GM12878 (cell line): ENCODE measurements at regions not wholly inside any gene's neighbourhood (a gene's known extent, or its start where the extent isn't known, plus 50 kb on each side); places are given as distances from the start of the nearest gene placed in this dataset.

ENCODE experiments used
- ATAC-seq: fragments of 200-7000 bp; cut with Tn5 transposase; 3 replicates; pipeline ENCODE4 v1.9.1; 2020; ENCODE audit warnings: mild to moderate bottlenecking, moderate library complexity
- BruUV-seq: library from RNA; stranded (reverse); fragments of 400-500 nt; replicated peaks from 2 replicates; lab custom pipeline; 2021; lab: Mats Ljungman, UMichigan
- CTCF ChIA-PET: fragments of 300-600 bp; sonication (Branson Sonifier 250); formaldehyde crosslinking; extraction: SDS; loops from one replicate; lab custom pipeline; 2021; ENCODE audit warnings: inconsistent platforms; lab: Yijun Ruan, JAX
- POLR2A ChIA-PET: fragments of 350-600 bp; formaldehyde crosslinking; extraction: SDS; loops from one replicate; lab custom pipeline; 2021; ENCODE audit warnings: inconsistent platforms; lab: Charles Lee
- RAD21 ChIA-PET: fragments of 300-600 bp; sonication (Branson Sonifier 250); formaldehyde crosslinking; loops from one replicate; lab custom pipeline; 2023; ENCODE audit warnings: antibody characterized with exemption; ENCODE audit not compliant: unreplicated experiment; lab: Charles Lee
- SMC1A ChIA-PET: fragments of 300-600 bp; sonication (Branson Sonifier 250); formaldehyde crosslinking; loops from one replicate; lab custom pipeline; 2023; ENCODE audit not compliant: unreplicated experiment, uncharacterized antibody; lab: Charles Lee
- DNase-seq: peaks from one replicate; pipeline ENCODE4 v3.0.0-alpha.2; 2011; ENCODE audit warnings: low read depth, low spot score
- FAIRE-seq: peaks from 3 replicates; lab custom pipeline; 2011; peaks lifted over from hg19 to GRCh38; lab: Jason Lieb, UNC
- H2AFZ ChIP-seq: 2 replicates; pipeline ENCODE4 v1.6.0; 2011; ENCODE audit warnings: low read depth, low read length, control low read depth; ENCODE audit not compliant: control insufficient read depth
- H3K27ac ChIP-seq: 2 replicates; pipeline ENCODE4 v1.5.1; 2011; ENCODE audit warnings: control low read depth; ENCODE audit not compliant: control insufficient read depth, insufficient read depth
- H3K27me3 ChIP-seq, 2 experiments: replicated peaks in 1 of 2; 2 replicates each; pipeline versions ENCODE4 v1.6.0 to v1.6.1; 2011; ENCODE audit warnings: low read length in 1 of 2; ENCODE audit not compliant: control insufficient read depth in 2 of 2, insufficient read depth in 2 of 2
- H3K36me3 ChIP-seq, 2 experiments: 2 replicates each; pipeline ENCODE4 v1.5.1; 2011; ENCODE audit warnings: low read length in 1 of 2; ENCODE audit not compliant: control insufficient read depth in 2 of 2, insufficient read depth in 2 of 2
- H3K4me1 ChIP-seq: 2 replicates; pipeline ENCODE4 v1.6.1; 2011; ENCODE audit warnings: mild to moderate bottlenecking, low read length, moderate library complexity, mixed read lengths; ENCODE audit not compliant: control insufficient read depth, insufficient read depth
- H3K4me2 ChIP-seq: 2 replicates; pipeline ENCODE4 v1.6.0; 2011; ENCODE audit warnings: control low read depth; ENCODE audit not compliant: control insufficient read depth, insufficient read depth
- H3K4me3 ChIP-seq: fragments of 200-600 bp; sonication (generic); 2 replicates; pipeline ENCODE4 v1.5.1; 2016
- H3K79me2 ChIP-seq: 2 replicates; pipeline ENCODE4 v1.6.0; 2011; ENCODE audit warnings: low read length; ENCODE audit not compliant: control insufficient read depth, insufficient read depth
- H3K9ac ChIP-seq: 2 replicates; pipeline ENCODE4 v1.8.0; 2011; ENCODE audit warnings: low read length, control low read depth, mixed read lengths; ENCODE audit not compliant: control insufficient read depth, insufficient read depth
- H3K9me3 ChIP-seq: replicated peaks from 3 replicates; pipeline ENCODE4 v1.5.1; 2011; ENCODE audit warnings: mild to moderate bottlenecking, low read length; ENCODE audit not compliant: control insufficient read depth, insufficient read depth
- H4K20me1 ChIP-seq: 2 replicates; pipeline ENCODE4 v1.6.0; 2011; ENCODE audit not compliant: control insufficient read depth, insufficient read depth
- IRF5 ChIP-seq: fragments of 450-650 bp; IDR thresholded peaks from 2 replicates; pipeline ENCODE4 v1.6.1; 2017; ENCODE audit warnings: borderline replicate concordance
- JUND ChIP-seq: IDR thresholded peaks from 2 replicates; pipeline ENCODE4 v1.6.1; 2012; ENCODE audit warnings: low read depth, mild to moderate bottlenecking, low read length, improper control_type of control experiment, moderate library complexity
- NBN ChIP-seq: fragments of 450-650 bp; IDR thresholded peaks from 2 replicates; pipeline ENCODE4 v1.6.1; 2016
- PKNOX1 ChIP-seq: fragments of 450-650 bp; IDR thresholded peaks from 2 replicates; pipeline ENCODE4 v1.6.1; 2016; ENCODE audit warnings: mild to moderate bottlenecking
- PML ChIP-seq: IDR thresholded peaks from 2 replicates; pipeline ENCODE4 v1.6.1; 2012; ENCODE audit warnings: low read length, inconsistent platforms
- POLR2AphosphoS5 ChIP-seq: IDR thresholded peaks from 2 replicates; pipeline ENCODE4 v1.6.1; 2011; ENCODE audit warnings: mild to moderate bottlenecking, low read length, inconsistent platforms
- SREBF2 ChIP-seq: IDR thresholded peaks from 2 replicates; pipeline ENCODE4 v1.6.1; 2012; ENCODE audit warnings: mild to moderate bottlenecking, low read length
- WGBS: methylation state at CpG from one replicate; pipeline ENCODE4 v1.1.6; 2016; ENCODE audit warnings: low lambda C conversion rate; ENCODE audit not compliant: insufficient replicate concordance, insufficient coverage; ENCODE audit errors: missing lambda C conversion rate; 5-methylcytosine and 5-hydroxymethylcytosine counted together
- in situ Hi-C: fragments of 300-500 bp; cut with MboI; formaldehyde crosslinking; loops from 9 replicates; pipeline ENCODE4 v1.14.3; 2018; ENCODE audit warnings: mixed read lengths
- intact Hi-C: fragments of 100-400 bp; cut with micrococcal nuclease; formaldehyde crosslinking; loops from one replicate; pipeline ENCODE4 v1.14.2; 2022; ENCODE audit not compliant: unreplicated experiment

GRCh38 chr9:84466580-84467285, 126.2 kb upstream of the SLC28A3 start:
- CTCF ChIA-PET = interaction anchor here (0.7 to 1.4 kb wide), 2 partner anchors 63 to 317 kb away, joined by 3 read pairs; no protein-coding TSS in a partner anchor
- intact Hi-C loops = no loop called here
- no peak for FAIRE-seq
- no TSS peak for BruUV-seq
- WGBS = 0% methylated on average over 5 of the region's 5 CpGs
- RAD21 ChIA-PET = no interaction called here
- H3K9me3 ChIP-seq = no peaks in the 10 kb centered on the region
- H3K27ac ChIP-seq = no peak overlapping the region
- SMC1A ChIA-PET = interaction anchor here (0.7 to 1.0 kb wide), 2 partner anchors 12 to 478 kb away, joined by 3 read pairs; no protein-coding TSS in a partner anchor
- no peak overlapping the region for H3K4me3 ChIP-seq
- no peaks in the 10 kb centered on the region for H3K36me3 ChIP-seq
- H2AFZ ChIP-seq = no peak overlapping the region
- no peak overlapping the region for H3K9ac ChIP-seq
- no peak for TF ChIP-seq IRF5
- TF ChIP-seq POLR2AphosphoS5 = no peak
- TF ChIP-seq PKNOX1 = peak; percentile 61; the same call in 1 of the 2 replicates
- TF ChIP-seq PML = no peak
- no peak for TF ChIP-seq SREBF2
- TF ChIP-seq JUND = no peak
- TF ChIP-seq NBN = no peak
- in situ Hi-C loops = loop anchor here (25.0 kb wide), 1 partner anchor 104 kb away; no protein-coding TSS in a partner anchor
- H3K4me2 ChIP-seq = no peak overlapping the region
- no peaks in the 10 kb centered on the region for H3K27me3 ChIP-seq
- ATAC-seq = no peak
- H3K79me2 ChIP-seq = no peaks in the 10 kb centered on the region
- DNase-seq = no peak
- POLR2A ChIA-PET = interaction anchor here (0.6 kb wide), 1 partner anchor 390 kb away, joined by 3 read pairs; no protein-coding TSS in a partner anchor
- no peaks in the 10 kb centered on the region for H4K20me1 ChIP-seq
- H3K4me1 ChIP-seq = no peaks in the 10 kb centered on the region
